GM12878 (cell line): ENCODE measurements at regions not wholly inside any gene's neighbourhood (a gene's known extent, or its start where the extent isn't known, plus 50 kb on each side); places are given as distances from the start of the nearest gene placed in this dataset.
A peak's percentile ranks its signal among the peaks of the same experiment; 100 is the strongest.
"Not testable (repeated sequence)": the region's sequence is repeated elsewhere in the genome, so short reads cannot be mapped to it uniquely, and the experiment has no call there.

Experiments
- ATAC-seq: fragments of 200-7000 bp; cut with Tn5 transposase; 3 replicates; pipeline ENCODE4 v1.9.1; 2020; ENCODE audit warnings: mild to moderate bottlenecking, moderate library complexity
- BruUV-seq: library from RNA; stranded (reverse); fragments of 400-500 nt; replicated peaks from 2 replicates; lab custom pipeline; 2021; lab: Mats Ljungman, UMichigan
- CTCF ChIA-PET: fragments of 300-600 bp; sonication (Branson Sonifier 250); formaldehyde crosslinking; extraction: SDS; loops from one replicate; lab custom pipeline; 2021; ENCODE audit warnings: inconsistent platforms; lab: Yijun Ruan, JAX
- POLR2A ChIA-PET: fragments of 350-600 bp; formaldehyde crosslinking; extraction: SDS; loops from one replicate; lab custom pipeline; 2021; ENCODE audit warnings: inconsistent platforms; lab: Charles Lee
- RAD21 ChIA-PET: fragments of 300-600 bp; sonication (Branson Sonifier 250); formaldehyde crosslinking; loops from one replicate; lab custom pipeline; 2023; ENCODE audit warnings: antibody characterized with exemption; ENCODE audit not compliant: unreplicated experiment; lab: Charles Lee
- SMC1A ChIA-PET: fragments of 300-600 bp; sonication (Branson Sonifier 250); formaldehyde crosslinking; loops from one replicate; lab custom pipeline; 2023; ENCODE audit not compliant: unreplicated experiment, uncharacterized antibody; lab: Charles Lee
- DNase-seq: peaks from one replicate; pipeline ENCODE4 v3.0.0-alpha.2; 2011; ENCODE audit warnings: low read depth, low spot score
- FAIRE-seq: peaks from 3 replicates; lab custom pipeline; 2011; peaks lifted over from hg19 to GRCh38; lab: Jason Lieb, UNC
- H2AFZ ChIP-seq: 2 replicates; pipeline ENCODE4 v1.6.0; 2011; ENCODE audit warnings: low read depth, low read length, control low read depth; ENCODE audit not compliant: control insufficient read depth
- H3K27ac ChIP-seq: 2 replicates; pipeline ENCODE4 v1.5.1; 2011; ENCODE audit warnings: control low read depth; ENCODE audit not compliant: control insufficient read depth, insufficient read depth
- H3K27me3 ChIP-seq, 2 experiments: replicated peaks in 1 of 2; 2 replicates each; pipeline versions ENCODE4 v1.6.0 to v1.6.1; 2011; ENCODE audit warnings: low read length in 1 of 2; ENCODE audit not compliant: control insufficient read depth in 2 of 2, insufficient read depth in 2 of 2
- H3K36me3 ChIP-seq, 2 experiments: 2 replicates each; pipeline ENCODE4 v1.5.1; 2011; ENCODE audit warnings: low read length in 1 of 2; ENCODE audit not compliant: control insufficient read depth in 2 of 2, insufficient read depth in 2 of 2
- H3K4me1 ChIP-seq: 2 replicates; pipeline ENCODE4 v1.6.1; 2011; ENCODE audit warnings: mild to moderate bottlenecking, low read length, moderate library complexity, mixed read lengths; ENCODE audit not compliant: control insufficient read depth, insufficient read depth
- H3K4me2 ChIP-seq: 2 replicates; pipeline ENCODE4 v1.6.0; 2011; ENCODE audit warnings: control low read depth; ENCODE audit not compliant: control insufficient read depth, insufficient read depth
- H3K4me3 ChIP-seq: fragments of 200-600 bp; sonication (generic); 2 replicates; pipeline ENCODE4 v1.5.1; 2016
- H3K79me2 ChIP-seq: 2 replicates; pipeline ENCODE4 v1.6.0; 2011; ENCODE audit warnings: low read length; ENCODE audit not compliant: control insufficient read depth, insufficient read depth
- H3K9ac ChIP-seq: 2 replicates; pipeline ENCODE4 v1.8.0; 2011; ENCODE audit warnings: low read length, control low read depth, mixed read lengths; ENCODE audit not compliant: control insufficient read depth, insufficient read depth
- H3K9me3 ChIP-seq: replicated peaks from 3 replicates; pipeline ENCODE4 v1.5.1; 2011; ENCODE audit warnings: mild to moderate bottlenecking, low read length; ENCODE audit not compliant: control insufficient read depth, insufficient read depth
- H4K20me1 ChIP-seq: 2 replicates; pipeline ENCODE4 v1.6.0; 2011; ENCODE audit not compliant: control insufficient read depth, insufficient read depth
- BHLHE40 ChIP-seq, 2 experiments: fragments of 450-650 bp in 1 of 2; IDR thresholded peaks; 2 replicates each; pipeline ENCODE4 v1.6.1; 2011 to 2017; ENCODE audit warnings: low read depth in 2 of 2, borderline replicate concordance in 1 of 2, improper control_type of control experiment in 1 of 2, low read length in 1 of 2, mild to moderate bottlenecking in 1 of 2
- ESRRA ChIP-seq: IDR thresholded peaks from 2 replicates; pipeline ENCODE4 v1.6.1; 2012; ENCODE audit warnings: mild to moderate bottlenecking, low read length, improper control_type of control experiment
- MLLT1 ChIP-seq: fragments of 450-650 bp; IDR thresholded peaks from 2 replicates; pipeline ENCODE4 v1.6.1; 2016; ENCODE audit warnings: mild to moderate bottlenecking
- NBN ChIP-seq: fragments of 450-650 bp; IDR thresholded peaks from 2 replicates; pipeline ENCODE4 v1.6.1; 2016
- NFYB ChIP-seq: IDR thresholded peaks from 2 replicates; pipeline ENCODE4 v1.6.1; 2011; ENCODE audit warnings: low read depth, mild to moderate bottlenecking, low read length, improper control_type of control experiment, moderate library complexity; ENCODE audit not compliant: insufficient read depth
- NR2C1 ChIP-seq: fragments of 450-650 bp; IDR thresholded peaks from 2 replicates; pipeline ENCODE4 v1.6.1; 2017; ENCODE audit warnings: antibody characterized with exemption, mild to moderate bottlenecking, moderate library complexity
- PKNOX1 ChIP-seq: fragments of 450-650 bp; IDR thresholded peaks from 2 replicates; pipeline ENCODE4 v1.6.1; 2016; ENCODE audit warnings: mild to moderate bottlenecking
- RAD51 ChIP-seq: fragments of 450-650 bp; IDR thresholded peaks from 2 replicates; pipeline ENCODE4 v1.6.1; 2016; ENCODE audit warnings: moderate library complexity, mild to moderate bottlenecking, inconsistent platforms
- ZNF687 ChIP-seq: fragments of 450-650 bp; IDR thresholded peaks from 2 replicates; pipeline ENCODE4 v1.6.1; 2017; ENCODE audit warnings: mild to moderate bottlenecking, moderate library complexity
- WGBS: methylation state at CpG from one replicate; pipeline ENCODE4 v1.1.6; 2016; ENCODE audit warnings: low lambda C conversion rate; ENCODE audit not compliant: insufficient replicate concordance, insufficient coverage; ENCODE audit errors: missing lambda C conversion rate; 5-methylcytosine and 5-hydroxymethylcytosine counted together
- in situ Hi-C: fragments of 300-500 bp; cut with MboI; formaldehyde crosslinking; loops from 9 replicates; pipeline ENCODE4 v1.14.3; 2018; ENCODE audit warnings: mixed read lengths
- intact Hi-C: fragments of 100-400 bp; cut with micrococcal nuclease; formaldehyde crosslinking; loops from one replicate; pipeline ENCODE4 v1.14.2; 2022; ENCODE audit not compliant: unreplicated experiment

- 0 out of 2 replicates have a peak, but pooled peaks have one; percentile 28 for TF ChIP-seq ZNF687
- peak; percentile 32; the same call in 1 of the 2 replicates for TF ChIP-seq NR2C1
- TF ChIP-seq ESRRA, result peak; percentile 80; the same call in 1 of the 2 replicates
- peak; percentile 55; the same call in 1 of the 2 replicates for TF ChIP-seq PKNOX1
- no peak for TF ChIP-seq NFYB
Measured at GRCh38 chr2:64745562-64745961, 91.8 kb upstream of the SERTAD2 start (continued).

- intact Hi-C loops, result loop anchor here (1.0 to 2.0 kb wide), 3 partner anchors 20 to 101 kb away; no protein-coding TSS in a partner anchor
- ATAC-seq, H3K9me3 ChIP-seq, H3K36me3 ChIP-seq, in situ Hi-C loops, DNase-seq, BruUV-seq, H4K20me1 ChIP-seq, H3K4me1 ChIP-seq, H2AFZ ChIP-seq, FAIRE-seq, H3K27me3 ChIP-seq: not testable (repeated sequence)
- 0 out of 2 replicates have a peak overlapping the region, but pooled peaks have one; percentile 19 for H3K9ac ChIP-seq
- peak overlapping the region; percentile 64 for H3K27ac ChIP-seq
- peak overlapping the region; percentile 87 for H3K4me2 ChIP-seq
- peak; percentile 45 for TF ChIP-seq RAD51
- TF ChIP-seq MLLT1, result peak; percentile 71; the same call in 1 of the 2 replicates
- peak in 1 of 2 experiments; percentile 30; a peak in 1 of 4 replicates for TF ChIP-seq BHLHE40 (IDR thresholded peaks at IDR 0.05; ENCODE audit: borderline replicate concordance in 1 of 2, low read depth in 2 of 2, low read length in 1 of 2)
- 0 out of 2 replicates have a peak, but pooled peaks have one; percentile 32 for TF ChIP-seq NBN
- ChIA-PET SMC1A (interaction anchor here (0.6 to 35.8 kb wide), 19 partner anchors 15 to 192 kb away, joined by 3 to 945 read pairs (median 5); partner anchors contain the start of gene SERTAD2), POLR2A (interaction anchor here (0.6 to 8.4 kb wide), 18 partner anchors 10 to 793 kb away, joined by 3 to 195 read pairs (median 4); partner anchors contain the start of gene SERTAD2), RAD21 (interaction anchor here (0.7 to 15.2 kb wide), 32 partner anchors 9 to 387 kb away, joined by 3 to 514 read pairs (median 4); partner anchors contain the start of genes AFTPH and SERTAD2), CTCF (interaction anchor here (0.6 to 14.2 kb wide), 20 partner anchors 11 to 416 kb away, joined by 3 to 153 read pairs (median 5); partner anchors contain the start of gene SERTAD2)
- WGBS, result 45% methylated on average over 2 of the region's 3 CpGs
- peaks cover 78% of the 10 kb centered on the region for H3K79me2 ChIP-seq
- peak overlapping the region; percentile 68 for H3K4me3 ChIP-seq
Measured at GRCh38 chr2:64747690-64748091, 94.0 kb upstream of the SERTAD2 start.
